Transverse colon (tissue), 4 donors: ENCODE measurements at regions not wholly inside any gene's neighbourhood (a gene's known extent, or its start where the extent isn't known, plus 50 kb on each side); places are given as distances from the start of the nearest gene placed in this dataset.

Source experiments
- CTCF ChIP-seq, 5 experiments: fragments of 200-600 bp in 3 of 5; fragments of 450-650 bp in 2 of 5; sonication (generic) in 3 of 5; IDR thresholded peaks; 1 replicate in 2 of 5; 2 replicates in 3 of 5; pipeline ENCODE4 v1.5.1; 2016 to 2017; ENCODE audit warnings: antibody characterized with exemption in 5 of 5, inconsistent platforms in 3 of 5, mild to moderate bottlenecking in 2 of 5, moderate library complexity in 1 of 5
- EP300 ChIP-seq: sonication (generic); formaldehyde crosslinking; IDR thresholded peaks from one replicate; pipeline ENCODE4 v1.6.1; 2017; ENCODE audit warnings: antibody characterized with exemption, low read depth
- POLR2A ChIP-seq: fragments of 450-650 bp; IDR thresholded peaks from one replicate; pipeline ENCODE4 v1.6.1; 2016; ENCODE audit warnings: antibody characterized with exemption, mild to moderate bottlenecking, moderate library complexity
- POLR2AphosphoS5 ChIP-seq, 3 donors: sonication (generic); formaldehyde crosslinking; IDR thresholded peaks; one replicate each; pipeline ENCODE4 v1.6.1; 2016; ENCODE audit warnings: antibody characterized with exemption in 3 of 3

- TF ChIP-seq EP300 (no peak), CTCF (IDR thresholded peaks at IDR 0.05) (no peak), POLR2AphosphoS5 (IDR thresholded peaks at IDR 0.05) (no peak), POLR2A (no peak)
These were observed 588.9 kb upstream of the TMEFF2 start for GRCh38 chr2:192783643-192784042.
